Stimulated activated effector memory CD8-positive, alpha-beta T cell treated with anti-CD3 and anti-CD28 coated beads, Interleukin-12 subunit alpha, Interleukin-12 subunit beta, amount 100 ng/mL, for 72 hours (primary cell): ENCODE measurements at regions not wholly inside any gene's neighbourhood (a gene's known extent, or its start where the extent isn't known, plus 50 kb on each side); places are given as distances from the start of the nearest gene placed in this dataset.
"Not testable (repeated sequence)": the region's sequence is repeated elsewhere in the genome, so short reads cannot be mapped to it uniquely, and the experiment has no call there.

Source experiments
- ATAC-seq: fragments of 150-1000 bp; cut with Tn5 transposase; 2 replicates; pipeline ENCODE4 v1.10.0; 2021
- DNase-seq, 2 donors: peaks; one replicate each; pipeline ENCODE4 v3.0.0; 2021 to 2022; ENCODE audit warnings: low spot score in 2 of 2
- H3K27ac Mint-ChIP-seq: one replicate; pipeline ENCODE4 v1.8.0; 2022; ENCODE audit warnings: mild to moderate bottlenecking, mixed read lengths
- H3K36me3 Mint-ChIP-seq: one replicate; pipeline ENCODE4 v1.8.0; 2022; ENCODE audit warnings: mild to moderate bottlenecking, mixed read lengths
- H3K4me1 Mint-ChIP-seq: one replicate; pipeline ENCODE4 v1.8.0; 2022; ENCODE audit warnings: mixed read lengths
- H3K4me3 Mint-ChIP-seq: one replicate; pipeline ENCODE4 v1.8.0; 2022; ENCODE audit warnings: mild to moderate bottlenecking, mixed read lengths
- H3K9me3 Mint-ChIP-seq: one replicate; pipeline ENCODE4 v1.8.0; 2022; ENCODE audit warnings: mixed read lengths

GRCh38 chr13:44312834-44313551 is 60.6 kb upstream of the SERP2 start:
- no peaks in the 10 kb centered on the region for H3K9me3 Mint-ChIP-seq
- H3K4me3 Mint-ChIP-seq: peak overlapping the region; percentile 13
- H3K4me1 Mint-ChIP-seq: peaks cover 20% of the 10 kb centered on the region
- peak; percentile 97 for ATAC-seq
- H3K27ac Mint-ChIP-seq: peak overlapping the region; percentile 76
- peaks cover 6% of the 10 kb centered on the region for H3K36me3 Mint-ChIP-seq
- DNase-seq: no peak

GRCh38 chr13:44313674-44314073 is 60.0 kb upstream of the SERP2 start:
- peak; percentile 58 for ATAC-seq
- Mint-ChIP-seq H3K27ac (peak overlapping the region; percentile 76), H3K4me3 (peak overlapping the region; percentile 13), H3K4me1 (peaks cover 20% of the 10 kb centered on the region), H3K36me3 (peaks cover 6% of the 10 kb centered on the region), H3K9me3 (no peaks in the 10 kb centered on the region)
- no peak for DNase-seq

- not testable (repeated sequence) for H3K36me3 Mint-ChIP-seq, H3K9me3 Mint-ChIP-seq, ATAC-seq, DNase-seq, H3K4me3 Mint-ChIP-seq
- Mint-ChIP-seq H3K27ac (peak overlapping the region; percentile 76), H3K4me1 (peaks cover 20% of the 10 kb centered on the region)
Measured at GRCh38 chr13:44314160-44314559, 59.5 kb upstream of the SERP2 start.

GRCh38 chr13:44317752-44318151 is 55.9 kb upstream of the SERP2 start:
- H3K4me1 Mint-ChIP-seq: peaks cover 14% of the 10 kb centered on the region
- DNase-seq (no peak), ATAC-seq (no peak)
- H3K4me3 Mint-ChIP-seq: no peak overlapping the region
- no peak overlapping the region for H3K27ac Mint-ChIP-seq
- peaks cover 2% of the 10 kb centered on the region for H3K36me3 Mint-ChIP-seq
- H3K9me3 Mint-ChIP-seq: no peaks in the 10 kb centered on the region

GRCh38 chr13:44318161-44318560 is 55.5 kb upstream of the SERP2 start:
- no peak for DNase-seq
- no peak overlapping the region for H3K27ac Mint-ChIP-seq
- H3K4me1 Mint-ChIP-seq: peaks cover 10% of the 10 kb centered on the region
- no peak overlapping the region for H3K4me3 Mint-ChIP-seq
- no peaks in the 10 kb centered on the region for H3K36me3 Mint-ChIP-seq
- ATAC-seq: no peak
- H3K9me3 Mint-ChIP-seq: no peaks in the 10 kb centered on the region

GRCh38 chr13:44320611-44321010 is 53.0 kb upstream of the SERP2 start:
- DNase-seq: no peak
- no peak overlapping the region for H3K27ac Mint-ChIP-seq
- no peak overlapping the region for H3K4me3 Mint-ChIP-seq
- no peaks in the 10 kb centered on the region for H3K9me3 Mint-ChIP-seq
- ATAC-seq: no peak
- no peaks in the 10 kb centered on the region for H3K4me1 Mint-ChIP-seq
- no peaks in the 10 kb centered on the region for H3K36me3 Mint-ChIP-seq

- H3K4me1 Mint-ChIP-seq: no peaks in the 10 kb centered on the region
- ATAC-seq (no peak), DNase-seq (no peak)
- no peak overlapping the region for H3K27ac Mint-ChIP-seq
- no peak overlapping the region for H3K4me3 Mint-ChIP-seq
- H3K9me3 Mint-ChIP-seq: no peaks in the 10 kb centered on the region
- H3K36me3 Mint-ChIP-seq: no peaks in the 10 kb centered on the region
Measured at GRCh38 chr13:44321961-44322360, 51.7 kb upstream of the SERP2 start.

GRCh38 chr13:44322928-44323327 is 50.7 kb upstream of the SERP2 start:
- no peaks in the 10 kb centered on the region for H3K4me1 Mint-ChIP-seq
- no peak overlapping the region for H3K27ac Mint-ChIP-seq
- DNase-seq: no peak

GRCh38 chr13:44323754-44324153 is 49.9 kb upstream of the SERP2 start:
- Mint-ChIP-seq H3K27ac (no peak overlapping the region), H3K36me3 (no peaks in the 10 kb centered on the region), H3K4me3 (no peak overlapping the region), H3K9me3 (no peaks in the 10 kb centered on the region), H3K4me1 (no peaks in the 10 kb centered on the region)
- DNase-seq (no peak), ATAC-seq (no peak)

More at GRCh38 chr13:44322928-44323327, 50.7 kb upstream of the SERP2 start:
- H3K9me3 Mint-ChIP-seq: no peaks in the 10 kb centered on the region
- no peaks in the 10 kb centered on the region for H3K36me3 Mint-ChIP-seq
- H3K4me3 Mint-ChIP-seq: no peak overlapping the region
- no peak for ATAC-seq
